Naive thymus-derived CD4-positive, alpha-beta T cell (primary cell): ENCODE measurements at regions not wholly inside any gene's neighbourhood (a gene's known extent, or its start where the extent isn't known, plus 50 kb on each side); places are given as distances from the start of the nearest gene placed in this dataset.

Source experiments
- ATAC-seq: fragments of 150-1000 bp; cut with Tn5 transposase; 2 replicates; pipeline ENCODE4 v1.10.0; 2021; ENCODE audit warnings: mild to moderate bottlenecking, moderate library complexity
- CTCF ChIA-PET: fragments of 350-600 bp; sonication (Branson Sonifier 250); formaldehyde crosslinking; loops from one replicate; lab custom pipeline; 2021; ENCODE audit warnings: antibody characterized with exemption; lab: Charles Lee
- POLR2A ChIA-PET: fragments of 350-600 bp; sonication (Branson Sonifier 250); formaldehyde crosslinking; loops from one replicate; lab custom pipeline; 2021; ENCODE audit warnings: antibody characterized with exemption, inconsistent platforms; lab: Charles Lee
- DNase-seq, 9 donors: peaks; one replicate each; pipeline versions ENCODE4 v3.0.0 to v3.0.0-alpha.2; 2020 to 2022; ENCODE audit warnings: mixed read lengths in 1 of 9
- H3K27ac ChIP-seq: one replicate; pipeline ENCODE4 v1.7.0; 2013; ENCODE audit warnings: mild to moderate bottlenecking, low read depth, low read length, moderate library complexity
- H3K27me3 ChIP-seq, 2 donors: one replicate each; pipeline ENCODE4 v1.7.0; 2013; ENCODE audit warnings: low read length in 2 of 2, mild to moderate bottlenecking in 2 of 2, moderate library complexity in 2 of 2; ENCODE audit not compliant: control insufficient read depth in 2 of 2, insufficient read depth in 2 of 2
- H3K36me3 ChIP-seq, 3 experiments: 1 replicate in 2 of 3; 2 replicates in 1 of 3; pipeline ENCODE4 v1.7.0; 2013; ENCODE audit warnings: low read length in 3 of 3, mild to moderate bottlenecking in 3 of 3, moderate library complexity in 1 of 3; ENCODE audit not compliant: insufficient read depth in 3 of 3, control insufficient read depth in 2 of 3
- H3K4me1 ChIP-seq, 2 donors: one replicate each; pipeline ENCODE4 v1.7.0; 2013; ENCODE audit warnings: low read length in 2 of 2, mild to moderate bottlenecking in 2 of 2, moderate library complexity in 1 of 2; ENCODE audit not compliant: control insufficient read depth in 2 of 2, insufficient read depth in 2 of 2
- H3K4me3 ChIP-seq: 2 replicates; pipeline ENCODE4 v1.7.0; 2013; ENCODE audit warnings: mild to moderate bottlenecking, low read length
- H3K9me3 ChIP-seq, 3 experiments: 1 replicate in 2 of 3; 2 replicates in 1 of 3; pipeline ENCODE4 v1.7.0; 2013; ENCODE audit warnings: low read length in 3 of 3; ENCODE audit not compliant: control insufficient read depth in 2 of 3
- H3K27ac Mint-ChIP-seq, 9 donors: one replicate each; pipeline ENCODE4 v1.8.0; 2020 to 2022; ENCODE audit warnings: mixed read lengths in 9 of 9, mild to moderate bottlenecking in 8 of 9, moderate library complexity in 5 of 9, inconsistent platforms in 2 of 9
- H3K27me3 Mint-ChIP-seq, 5 donors: one replicate each; pipeline ENCODE4 v1.8.0; 2021 to 2022; ENCODE audit warnings: mixed read lengths in 5 of 5, mild to moderate bottlenecking in 1 of 5
- H3K36me3 Mint-ChIP-seq, 5 donors: one replicate each; pipeline ENCODE4 v1.8.0; 2020 to 2022; ENCODE audit warnings: mixed read lengths in 5 of 5, mild to moderate bottlenecking in 3 of 5, inconsistent platforms in 1 of 5
- H3K4me1 Mint-ChIP-seq, 7 donors: one replicate each; pipeline ENCODE4 v1.8.0; 2020 to 2022; ENCODE audit warnings: mixed read lengths in 7 of 7, mild to moderate bottlenecking in 3 of 7, inconsistent platforms in 1 of 7
- H3K4me3 Mint-ChIP-seq, 10 donors: one replicate each; pipeline ENCODE4 v1.8.0; 2020 to 2022; ENCODE audit warnings: mild to moderate bottlenecking in 10 of 10, mixed read lengths in 10 of 10, moderate library complexity in 6 of 10, inconsistent platforms in 2 of 10
- H3K9me3 Mint-ChIP-seq, 11 donors: one replicate each; pipeline ENCODE4 v1.8.0; 2020 to 2022; ENCODE audit warnings: mixed read lengths in 11 of 11, mild to moderate bottlenecking in 4 of 11, inconsistent platforms in 1 of 11, moderate library complexity in 1 of 11
- intact Hi-C, 2 donors: fragments of 100-400 bp; cut with micrococcal nuclease; formaldehyde crosslinking; loops; one replicate each; pipeline ENCODE4 v1.15.1; 2023

GRCh38 chr20:4521170-4521968 is 164.9 kb upstream of the PRNP start:
- Histone ChIP-seq H3K4me3 (no peak overlapping the region), H3K9me3 (no peaks in the 10 kb centered on the region), H3K4me1 (no peaks in the 10 kb centered on the region), H3K36me3 (no peaks in the 10 kb centered on the region), H3K27ac (no peak overlapping the region), H3K27me3 (no peaks in the 10 kb centered on the region)
- Mint-ChIP-seq H3K27ac (no peak overlapping the region), H3K4me1 (no peaks in the 10 kb centered on the region), H3K9me3 (peaks cover 0 to 7% (median 0%) of the 10 kb centered on the region in 11 donors), H3K27me3 (peaks cover 13 to 47% (median 36%) of the 10 kb centered on the region in 5 donors), H3K4me3 (no peak overlapping the region), H3K36me3 (peaks cover 0 to 5% (median 0%) of the 10 kb centered on the region in 5 donors)
- intact Hi-C loops, result no loop called here
- ATAC-seq, result no peak
- no peak for DNase-seq
- CTCF ChIA-PET, result no interaction called here
- POLR2A ChIA-PET, result no interaction called here

- no peaks in the 10 kb centered on the region for H3K27me3 ChIP-seq
- Mint-ChIP-seq H3K4me3 (no peak overlapping the region), H3K27me3 (peaks cover 13 to 45% (median 38%) of the 10 kb centered on the region in 5 donors), H3K4me1 (no peaks in the 10 kb centered on the region), H3K27ac (no peak overlapping the region), H3K36me3 (peaks cover 0 to 5% (median 0%) of the 10 kb centered on the region in 5 donors), H3K9me3 (peaks cover 0 to 4% (median 0%) of the 10 kb centered on the region in 11 donors)
- peak in 1 of 9 donors; percentile 30 for DNase-seq
- H3K36me3 ChIP-seq, result no peaks in the 10 kb centered on the region
- no peak overlapping the region for H3K4me3 ChIP-seq
- intact Hi-C loops, result no loop called here
- no peaks in the 10 kb centered on the region for H3K4me1 ChIP-seq
- ATAC-seq, result no peak
- no peak overlapping the region for H3K27ac ChIP-seq
- CTCF ChIA-PET, result no interaction called here
- POLR2A ChIA-PET, result no interaction called here
- H3K9me3 ChIP-seq, result no peaks in the 10 kb centered on the region
These were observed 166.7 kb upstream of the PRNP start for GRCh38 chr20:4519534-4519933.

GRCh38 chr20:4516876-4517275 is 169.4 kb upstream of the PRNP start:
- CTCF ChIA-PET, result no interaction called here
- no peak for DNase-seq
- H3K27me3 Mint-ChIP-seq, result peaks cover 24 to 48% (median 35%) of the 10 kb centered on the region in 5 donors

GRCh38 chr20:4513720-4514119 is 172.5 kb upstream of the PRNP start:
- H3K4me3 Mint-ChIP-seq, result no peak overlapping the region
- Histone ChIP-seq H3K36me3 (no peaks in the 10 kb centered on the region), H3K27ac (no peak overlapping the region), H3K27me3 (no peaks in the 10 kb centered on the region), H3K4me1 (no peaks in the 10 kb centered on the region), H3K9me3 (no peaks in the 10 kb centered on the region), H3K4me3 (no peak overlapping the region)
- H3K36me3 Mint-ChIP-seq, result peaks cover 0 to 9% (median 0%) of the 10 kb centered on the region in 5 donors
- intact Hi-C loops, result no loop called here
- H3K9me3 Mint-ChIP-seq, result peaks cover 0 to 19% (median 7%) of the 10 kb centered on the region in 11 donors
- no peaks in the 10 kb centered on the region for H3K4me1 Mint-ChIP-seq
- peaks cover 31 to 50% (median 43%) of the 10 kb centered on the region in 5 donors for H3K27me3 Mint-ChIP-seq
- DNase-seq (no peak), ATAC-seq (no peak)
- CTCF ChIA-PET, result no interaction called here
- POLR2A ChIA-PET, result no interaction called here
- H3K27ac Mint-ChIP-seq, result no peak overlapping the region

More at GRCh38 chr20:4516876-4517275, 169.4 kb upstream of the PRNP start:
- no peaks in the 10 kb centered on the region for H3K4me1 Mint-ChIP-seq
- Histone ChIP-seq H3K4me1 (no peaks in the 10 kb centered on the region), H3K27ac (no peak overlapping the region), H3K9me3 (no peaks in the 10 kb centered on the region), H3K27me3 (no peaks in the 10 kb centered on the region), H3K4me3 (no peak overlapping the region), H3K36me3 (no peaks in the 10 kb centered on the region)
- H3K9me3 Mint-ChIP-seq, result peaks cover 0 to 3% (median 0%) of the 10 kb centered on the region in 11 donors
- POLR2A ChIA-PET, result no interaction called here
- no peak overlapping the region for H3K27ac Mint-ChIP-seq
- intact Hi-C loops, result no loop called here
- H3K4me3 Mint-ChIP-seq, result no peak overlapping the region
- H3K36me3 Mint-ChIP-seq, result peaks cover 0 to 5% (median 0%) of the 10 kb centered on the region in 5 donors
- no peak for ATAC-seq

- intact Hi-C loops, result no loop called here
- Mint-ChIP-seq H3K36me3 (peaks cover 0 to 9% (median 0%) of the 10 kb centered on the region in 5 donors), H3K9me3 (peaks cover under 1 to 19% (median 7%) of the 10 kb centered on the region in 11 donors), H3K27me3 (peaks cover 28 to 45% (median 37%) of the 10 kb centered on the region in 5 donors), H3K27ac (no peak overlapping the region), H3K4me1 (no peaks in the 10 kb centered on the region), H3K4me3 (no peak overlapping the region)
- H3K27ac ChIP-seq, result no peak overlapping the region
- ATAC-seq, result no peak
- no peaks in the 10 kb centered on the region for H3K36me3 ChIP-seq
- H3K4me3 ChIP-seq, result no peak overlapping the region
- H3K27me3 ChIP-seq, result no peaks in the 10 kb centered on the region
- no peak for DNase-seq
- H3K9me3 ChIP-seq, result no peaks in the 10 kb centered on the region
- ChIA-PET POLR2A (no interaction called here), CTCF (no interaction called here)
- no peaks in the 10 kb centered on the region for H3K4me1 ChIP-seq
These were observed 173.2 kb upstream of the PRNP start for GRCh38 chr20:4512891-4513550.

GRCh38 chr20:4511776-4512175 is 174.5 kb upstream of the PRNP start:
- CTCF ChIA-PET, result no interaction called here
- intact Hi-C loops, result no loop called here

More at GRCh38 chr20:4511776-4512175, 174.5 kb upstream of the PRNP start:
- Mint-ChIP-seq H3K9me3 (peaks cover 1 to 24% (median 7%) of the 10 kb centered on the region in 11 donors), H3K4me1 (no peaks in the 10 kb centered on the region), H3K4me3 (no peak overlapping the region), H3K36me3 (peaks cover 0 to 4% (median 0%) of the 10 kb centered on the region in 5 donors), H3K27me3 (peaks cover 25 to 39% (median 30%) of the 10 kb centered on the region in 5 donors), H3K27ac (no peak overlapping the region)
- Histone ChIP-seq H3K27ac (no peak overlapping the region), H3K4me3 (no peak overlapping the region), H3K4me1 (no peaks in the 10 kb centered on the region), H3K36me3 (no peaks in the 10 kb centered on the region), H3K27me3 (no peaks in the 10 kb centered on the region), H3K9me3 (no peaks in the 10 kb centered on the region)
- DNase-seq (no peak), ATAC-seq (no peak)
- POLR2A ChIA-PET, result no interaction called here
